GM04503 (cell line): ENCODE measurements at regions not wholly inside any gene's neighbourhood (a gene's known extent, or its start where the extent isn't known, plus 50 kb on each side); places are given as distances from the start of the nearest gene placed in this dataset.

ENCODE experiments used
- DNase-seq: peaks from one replicate; pipeline ENCODE4 v3.0.0-alpha.2; 2012; ENCODE audit warnings: low read depth

DNA sequence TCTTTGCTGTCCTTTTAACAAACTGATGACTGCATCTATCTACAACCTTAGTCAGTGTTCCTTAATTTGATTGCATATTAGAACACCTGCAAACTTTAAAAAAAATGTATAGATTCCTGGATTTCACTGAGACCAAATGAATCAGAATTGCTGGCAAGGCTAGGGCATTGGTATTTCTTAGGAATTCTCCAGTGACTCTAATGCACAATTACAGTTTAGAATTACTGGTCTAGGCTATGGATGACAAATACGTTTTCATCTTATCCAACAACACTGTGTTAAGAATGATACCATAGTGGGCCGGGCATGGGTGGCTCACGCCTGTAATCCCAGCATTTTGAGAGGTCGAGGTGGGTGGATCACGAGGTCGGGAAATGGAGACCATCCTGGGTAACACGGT is 545.9 kb upstream of the RIOK2 start:
- no peak for DNase-seq

- DNase-seq = no peak
Measured at GRCh38 chr5:97729938-97730337, 546.9 kb upstream of the RIOK2 start.

DNA sequence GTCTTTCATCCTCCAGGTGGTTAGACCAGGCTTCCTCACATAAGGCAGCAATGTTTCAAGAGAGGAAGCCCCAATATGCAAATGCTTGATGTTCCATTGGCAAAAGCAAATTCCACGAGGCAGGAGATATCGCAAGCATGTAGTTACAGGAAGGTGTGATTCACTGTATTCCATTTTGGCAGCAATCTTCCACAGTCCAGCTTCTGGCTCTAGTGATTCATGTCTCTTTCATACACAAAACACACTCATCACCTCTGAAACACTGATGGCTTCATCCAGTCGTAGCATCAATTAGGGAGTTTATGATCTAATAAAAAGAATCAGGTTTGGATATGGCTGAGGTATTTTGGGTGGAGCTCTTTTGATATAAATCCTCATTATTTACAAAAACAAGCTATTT is 552.2 kb upstream of the RIOK2 start:
- DNase-seq = peak; percentile 56

DNA sequence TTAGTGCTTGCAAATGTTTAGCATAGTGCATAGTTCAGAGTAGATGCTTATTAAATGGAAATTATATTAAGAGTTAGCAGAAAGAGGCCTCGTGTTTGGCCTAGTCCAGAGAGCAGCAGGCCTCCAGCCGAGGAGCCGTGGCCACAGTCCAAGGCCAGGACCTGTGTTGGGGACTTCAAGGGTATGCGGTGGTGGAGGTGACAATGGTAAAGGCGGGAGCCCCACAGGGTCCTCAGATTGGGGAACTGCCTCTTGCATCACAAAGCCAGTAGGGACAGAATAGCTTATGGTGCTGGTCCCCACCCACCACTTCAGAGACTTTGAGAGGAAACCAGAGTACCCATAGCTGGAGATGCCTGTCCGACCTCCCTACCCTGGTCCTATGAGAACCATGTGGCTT is 554.6 kb upstream of the RIOK2 start:
- DNase-seq = no peak

- DNase-seq = no peak
Measured at GRCh38 chr5:97745817-97746216, 562.8 kb upstream of the RIOK2 start.

DNA sequence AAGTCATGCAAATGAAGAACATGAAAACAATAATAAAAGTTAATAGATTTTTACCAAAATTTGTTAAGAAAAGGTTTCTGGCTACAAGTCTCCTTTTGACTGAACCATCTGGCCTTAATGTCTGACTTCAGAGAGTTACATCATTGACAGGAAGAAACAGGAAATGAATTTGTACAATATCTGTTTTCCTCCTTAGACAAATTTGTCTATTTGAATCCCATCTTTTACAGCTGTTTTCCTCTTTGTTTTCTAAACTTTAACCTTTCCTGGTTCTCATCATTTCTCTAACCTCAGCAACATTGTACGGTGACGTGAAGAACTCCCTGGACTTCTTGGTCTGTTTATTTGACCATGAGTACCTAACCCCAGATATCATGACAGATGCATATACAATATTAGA is 567.5 kb upstream of the RIOK2 start:
- DNase-seq = no peak

DNA sequence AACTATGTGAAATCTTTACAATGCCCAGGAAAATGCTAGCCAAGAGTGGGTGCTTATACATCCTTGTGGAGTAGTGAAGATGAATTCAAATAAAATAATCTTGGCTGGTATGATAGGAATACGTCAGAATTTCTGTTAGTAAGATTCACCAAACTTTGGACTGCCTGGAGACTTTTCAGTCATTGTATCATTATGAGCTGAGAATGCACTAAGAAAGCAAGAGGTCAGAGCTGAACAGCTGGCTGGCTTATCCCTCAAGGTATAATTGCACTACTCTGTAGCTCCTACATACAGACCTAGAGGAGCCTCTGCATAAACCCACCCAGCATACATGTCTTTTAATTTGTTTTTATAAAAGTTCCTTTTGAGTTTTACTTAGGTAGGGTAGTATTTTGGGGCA is 568.5 kb upstream of the RIOK2 start:
- DNase-seq = no peak

GRCh38 chr5:97752871-97753270 is 569.8 kb upstream of the RIOK2 start:
- no peak for DNase-seq

DNA sequence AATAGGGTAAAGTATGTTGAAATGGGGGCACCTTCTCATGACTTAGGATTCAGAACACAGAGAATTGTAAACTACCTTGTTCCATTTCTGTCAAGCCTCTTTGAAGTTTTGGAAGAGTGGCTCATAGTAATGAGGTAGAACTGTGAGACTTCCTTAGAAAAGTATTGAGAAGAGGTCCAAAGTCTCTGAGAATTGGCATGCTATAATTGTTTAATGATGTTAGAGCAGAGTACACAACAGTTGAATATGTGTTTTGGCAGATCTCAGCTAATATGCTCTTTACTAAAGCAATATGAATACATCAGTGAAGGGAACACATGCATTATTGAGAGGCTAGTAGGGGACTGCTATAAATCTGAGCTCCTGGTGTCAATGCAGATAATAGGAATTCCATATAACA is 579.4 kb upstream of the RIOK2 start:
- DNase-seq = no peak

GRCh38 chr5:97764700-97765099 is 581.7 kb upstream of the RIOK2 start:
- peak; percentile 31 for DNase-seq

- DNase-seq = peak; percentile 20
Measured at GRCh38 chr5:97778451-97778850, 595.4 kb upstream of the RIOK2 start.

DNA sequence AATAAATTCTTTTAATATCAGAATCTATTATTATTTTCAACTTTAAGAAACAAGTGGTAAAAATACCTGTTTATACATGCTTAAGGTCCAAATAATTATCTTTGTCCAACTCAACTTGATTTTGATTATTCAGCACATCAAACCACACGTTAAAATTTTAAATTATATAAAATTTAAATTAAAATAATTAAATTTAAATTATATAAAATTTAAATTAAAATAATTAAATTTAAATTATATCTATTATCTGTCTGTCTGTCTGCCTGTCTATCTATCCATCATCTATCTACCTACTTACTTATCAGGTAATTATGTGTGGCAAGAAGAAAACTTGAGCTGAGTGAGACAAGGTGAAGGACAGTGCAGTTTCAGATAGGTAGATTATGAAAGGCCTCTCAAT is 605.3 kb upstream of the RIOK2 start:
- no peak for DNase-seq

GRCh38 chr5:97797994-97798451 is 615.0 kb upstream of the RIOK2 start:
- DNase-seq = no peak

- DNase-seq = no peak
Measured at GRCh38 chr5:97801461-97801860, 618.4 kb upstream of the RIOK2 start.

GRCh38 chr5:97820138-97820537 is 637.1 kb upstream of the RIOK2 start:
- no peak for DNase-seq

GRCh38 chr5:97832645-97833296 is 649.7 kb upstream of the RIOK2 start:
- no peak for DNase-seq

DNA sequence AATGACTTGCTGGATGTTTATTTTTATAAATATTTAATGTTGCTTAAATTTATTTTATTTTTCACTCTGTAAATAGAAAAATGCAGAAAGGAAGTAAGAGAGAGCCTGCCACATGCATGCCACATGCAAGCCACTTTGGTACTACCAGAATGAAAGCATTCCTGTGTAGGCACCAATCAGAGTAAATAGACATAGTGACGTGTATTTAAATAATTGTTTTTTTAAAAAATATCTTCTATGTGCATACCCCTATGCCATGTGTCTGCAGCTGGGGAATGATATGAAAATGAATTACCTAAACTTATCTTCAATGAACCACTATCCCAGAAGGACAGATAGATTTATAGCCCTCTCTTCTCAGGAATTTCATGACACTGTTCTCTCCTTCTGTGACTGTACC is 651.5 kb upstream of the RIOK2 start:
- DNase-seq = no peak

DNA sequence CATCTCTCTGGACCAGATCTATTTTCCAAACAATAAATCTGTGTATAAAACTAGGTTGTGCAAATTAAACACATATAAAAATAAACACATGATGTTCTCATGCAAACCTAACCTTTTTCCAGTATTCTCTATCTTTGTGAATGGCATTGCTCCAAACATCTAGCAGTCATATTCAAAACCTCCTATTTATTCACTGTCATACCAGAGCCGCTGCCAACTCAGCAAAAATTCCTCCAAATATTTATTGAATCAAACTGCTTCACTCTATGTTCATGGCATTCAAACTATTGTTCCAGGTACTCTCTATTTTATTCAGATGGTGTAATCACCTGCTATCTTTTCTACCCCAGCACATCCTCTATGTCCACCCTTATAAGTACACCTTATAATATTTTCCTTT is 652.1 kb upstream of the RIOK2 start:
- no peak for DNase-seq

DNA sequence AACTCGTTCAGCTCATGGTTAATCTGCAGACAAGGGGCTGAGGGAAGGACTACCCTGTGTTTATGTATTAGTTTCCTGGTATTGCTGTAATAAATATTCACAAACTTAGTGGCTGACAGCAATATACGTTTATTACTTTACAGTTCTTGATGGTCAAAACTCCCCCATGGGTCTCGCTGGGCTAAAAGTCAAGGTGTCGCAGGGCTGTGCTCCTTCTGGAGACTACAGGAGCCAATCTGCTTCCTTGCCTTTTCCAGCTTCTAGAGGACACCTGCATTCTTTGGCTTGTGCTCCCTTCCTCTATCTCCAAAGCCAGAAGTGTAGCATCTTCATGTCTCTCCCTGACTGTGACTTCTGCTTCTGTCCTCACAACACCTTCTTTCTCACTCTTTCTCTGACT is 653.8 kb upstream of the RIOK2 start:
- DNase-seq = no peak

GRCh38 chr5:97838214-97838613 is 655.2 kb upstream of the RIOK2 start:
- DNase-seq = peak; percentile 93

DNA sequence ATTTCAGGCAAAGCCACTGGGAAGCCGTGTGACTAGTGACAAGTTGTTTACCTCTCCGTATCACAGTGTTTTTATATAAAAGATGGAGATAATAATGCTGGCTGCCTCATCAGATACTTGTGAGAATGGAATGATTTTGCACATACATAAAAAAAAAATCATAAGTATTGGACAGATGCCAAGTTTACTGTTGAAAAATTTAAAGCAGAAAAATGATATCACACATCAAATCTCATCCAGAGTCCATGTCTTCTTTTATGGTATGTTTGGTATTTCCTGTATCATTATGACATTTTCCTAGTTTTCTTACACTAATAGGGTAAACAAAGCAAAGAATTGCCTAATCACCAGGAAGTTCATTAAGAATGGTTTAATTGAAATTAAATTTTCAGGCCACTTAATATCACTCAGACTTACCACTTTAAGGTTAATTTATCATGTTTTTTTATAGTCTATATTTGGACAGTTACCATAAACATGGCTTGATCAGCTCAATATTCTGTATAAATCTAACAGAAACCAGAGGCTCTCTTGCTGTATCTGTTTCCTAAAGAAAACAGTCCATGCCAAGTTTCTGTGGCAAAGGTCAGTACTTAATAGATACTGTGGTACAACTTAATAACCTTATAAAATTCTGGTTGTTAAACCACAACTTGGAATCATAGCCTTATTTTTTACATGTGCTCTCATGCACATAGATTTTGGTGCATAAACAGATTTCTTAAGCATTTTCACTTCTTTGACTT is 656.5 kb upstream of the RIOK2 start:
- no peak for DNase-seq

- DNase-seq = no peak
Measured at GRCh38 chr5:97840643-97841042, 657.6 kb upstream of the RIOK2 start.

GRCh38 chr5:97842687-97843086 is 659.6 kb upstream of the RIOK2 start:
- no peak for DNase-seq

DNA sequence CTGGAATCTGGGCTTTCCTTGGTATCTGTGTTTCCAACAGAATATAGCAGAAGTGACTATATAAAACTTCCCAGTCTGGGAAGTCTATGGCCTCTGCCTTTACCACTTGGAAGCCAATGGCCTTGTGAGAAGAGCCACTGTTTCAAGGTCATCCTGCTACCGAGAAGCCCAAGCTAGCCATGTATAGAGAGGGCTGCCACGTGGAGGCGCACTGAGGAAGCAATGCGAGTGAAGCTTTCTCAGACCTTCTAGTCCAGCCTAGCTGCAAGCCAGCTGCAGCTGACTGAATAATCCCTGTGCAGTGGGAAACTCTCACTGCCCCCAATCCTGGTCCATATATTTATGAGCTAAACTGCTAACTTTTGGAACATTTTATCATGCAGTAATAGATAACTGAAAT is 661.8 kb upstream of the RIOK2 start:
- DNase-seq = no peak
